ENCODE measurements at regions not wholly inside any gene's neighbourhood (a gene's known extent, or its start where the extent isn't known, plus 50 kb on each side); places are given as distances from the start of the nearest gene placed in this dataset.
"Not testable (repeated sequence)": the region's sequence is repeated elsewhere in the genome, so short reads cannot be mapped to it uniquely, and the experiment has no call there.

- no peak for DNase-seq (ENCODE audit: low read depth)
These were observed 773.3 kb upstream of the DEFB115 start for GRCh38 chr20:30484009-30484748.

GRCh38 chr20:30484749-30485070, 772.8 kb upstream of the DEFB115 start:
- DNase-seq (ENCODE audit: low read depth), result no peak

GRCh38 chr20:30485331-30486102, 771.9 kb upstream of the DEFB115 start:
- DNase-seq (ENCODE audit: low read depth), result no peak

DNA sequence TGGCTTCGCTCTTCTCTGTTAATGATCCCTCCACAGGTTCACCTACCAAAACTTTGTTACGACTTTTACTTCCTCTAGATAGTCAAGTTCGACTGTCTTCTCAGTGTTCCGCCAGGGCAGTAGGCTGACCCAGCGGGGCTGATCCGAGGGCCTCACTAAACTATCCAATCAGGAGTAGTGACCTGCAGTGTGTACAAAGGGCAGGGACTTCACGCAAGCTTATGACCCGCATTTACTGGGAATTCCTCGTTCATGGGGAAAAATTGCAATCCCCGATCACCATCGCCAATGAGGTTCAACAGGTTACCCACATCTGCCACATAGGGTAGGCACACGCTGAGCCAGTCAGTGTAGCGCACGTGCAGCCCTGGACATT, 771.4 kb upstream of the DEFB115 start:
- no peak for DNase-seq (ENCODE audit: low read depth)

- DNase-seq (ENCODE audit: low read depth), result not testable (repeated sequence)
These were observed 770.0 kb upstream of the DEFB115 start for GRCh38 chr20:30487461-30487860.

GRCh38 chr20:30487947-30488926, 769.2 kb upstream of the DEFB115 start:
- no peak for DNase-seq (ENCODE audit: low read depth)

DNA sequence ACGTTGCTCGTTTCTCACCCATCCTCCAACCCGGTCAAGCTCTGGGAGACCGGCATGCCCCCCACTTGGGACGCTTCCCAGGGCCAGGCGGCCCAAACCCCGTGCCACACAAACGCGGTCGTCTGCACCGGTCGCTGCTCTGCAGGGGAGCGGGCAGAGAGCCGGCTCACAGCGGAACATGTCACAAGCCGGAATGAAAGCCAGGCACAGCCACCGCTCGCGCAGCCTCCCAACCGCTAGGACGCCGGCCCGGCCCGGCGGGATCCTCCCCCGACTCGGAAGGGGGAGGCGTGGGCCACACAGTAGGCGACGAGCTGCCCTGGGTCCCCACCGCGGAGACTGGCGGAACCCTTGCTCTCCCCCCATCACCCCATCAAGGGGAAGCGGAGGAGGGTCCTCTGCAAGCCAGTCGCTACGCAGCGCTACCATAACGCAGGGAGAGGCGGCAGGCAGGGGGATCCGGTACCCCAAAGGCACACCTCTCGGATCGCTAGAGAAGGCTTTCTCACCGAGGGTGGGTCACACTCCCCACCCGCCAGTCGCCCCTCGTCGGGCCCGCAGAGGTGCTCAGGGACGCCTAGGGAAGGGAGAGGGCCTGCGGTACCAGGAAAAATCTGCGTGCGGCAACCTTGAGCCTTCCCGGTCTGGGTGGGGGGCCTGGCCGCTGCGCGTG, 768.4 kb upstream of the DEFB115 start:
- DNase-seq (ENCODE audit: low read depth), result no peak

- no peak for DNase-seq (ENCODE audit: low read depth)
These were observed 767.9 kb upstream of the DEFB115 start for GRCh38 chr20:30489614-30490003.

GRCh38 chr20:30491016-30491415, 766.4 kb upstream of the DEFB115 start:
- no peak for DNase-seq (ENCODE audit: low read depth)

DNA sequence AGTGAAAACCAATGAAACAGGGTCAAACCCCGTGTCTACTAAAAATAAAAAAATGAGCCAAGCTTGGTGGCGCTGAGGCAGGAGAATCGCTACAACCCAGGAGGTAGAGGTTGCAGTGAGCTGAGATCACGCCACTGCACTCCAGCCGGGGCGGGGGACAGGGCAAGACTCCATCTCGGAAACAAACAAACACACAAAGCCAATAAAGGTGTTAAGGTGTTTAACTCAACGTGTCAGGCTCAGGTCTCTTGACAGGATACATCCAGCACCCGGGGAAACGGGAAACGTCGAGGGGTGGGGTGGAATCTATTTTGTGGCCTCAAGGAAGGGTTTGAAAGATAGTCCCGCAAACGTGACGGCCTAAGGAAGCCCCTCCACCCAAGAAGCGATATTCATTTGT, 760.8 kb upstream of the DEFB115 start:
- not testable (repeated sequence) for DNase-seq (ENCODE audit: low read depth)

DNA sequence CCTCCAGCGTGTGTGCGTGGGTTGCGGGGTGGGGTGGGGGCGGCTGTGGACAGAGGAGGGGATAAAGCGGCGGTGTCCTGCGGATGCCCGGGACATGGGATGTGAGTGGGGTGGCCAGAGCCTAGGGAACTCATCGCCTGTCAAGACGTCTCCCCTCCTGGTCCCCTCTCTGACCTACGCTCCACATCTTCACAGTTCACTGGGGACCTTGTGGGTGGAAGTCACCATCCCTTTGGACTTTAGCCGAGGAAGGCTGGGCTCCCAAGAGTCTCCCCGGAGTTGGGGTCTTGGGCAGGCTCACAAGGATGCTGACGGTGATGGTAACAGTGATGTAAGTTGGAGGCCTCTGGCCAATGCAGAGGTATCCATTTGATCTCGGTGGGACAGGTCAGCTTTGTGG, 760.3 kb upstream of the DEFB115 start:
- DNase-seq (ENCODE audit: low read depth), result not testable (repeated sequence)

DNA sequence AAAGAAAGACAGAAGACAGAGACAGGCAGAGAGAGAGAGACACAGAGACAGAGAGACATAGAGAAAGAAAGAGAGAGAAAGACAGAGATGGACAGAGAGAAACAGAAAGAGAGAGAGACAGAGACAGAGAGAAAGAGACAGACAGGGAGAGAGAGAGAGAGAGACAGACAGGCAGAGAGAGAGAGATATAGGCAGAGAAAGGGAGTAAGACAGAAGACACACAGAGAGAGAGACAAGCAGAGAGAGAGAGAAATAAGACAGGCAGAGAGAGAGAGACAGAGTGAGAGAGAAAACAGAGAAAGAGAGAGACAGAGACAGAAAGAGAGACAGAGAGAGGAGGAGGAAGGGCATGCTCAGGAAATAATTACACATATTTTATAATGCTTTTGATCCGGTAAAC, 758.3 kb upstream of the DEFB115 start:
- DNase-seq (ENCODE audit: low read depth), result no peak

- not testable (repeated sequence) for DNase-seq (ENCODE audit: low read depth)
These were observed 757.6 kb upstream of the DEFB115 start for GRCh38 chr20:30499716-30500446.

DNA sequence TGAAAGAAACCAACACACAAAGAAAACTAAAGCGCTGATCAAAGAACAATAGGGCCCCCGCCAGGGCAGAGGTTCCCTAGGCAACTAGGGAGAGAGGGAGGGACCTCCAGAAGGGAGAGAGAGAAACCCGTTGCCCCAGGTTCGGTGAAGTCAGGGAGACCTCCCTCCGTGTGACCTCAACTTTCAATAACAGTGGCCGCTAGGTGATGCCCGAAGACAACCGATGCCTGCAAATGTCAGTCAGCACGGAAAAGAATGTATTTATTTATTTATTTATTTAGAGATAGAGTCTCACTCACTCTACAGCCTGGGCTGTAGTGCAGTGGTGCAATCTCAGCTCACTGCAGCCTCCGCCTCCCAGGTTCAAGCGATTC, 757.0 kb upstream of the DEFB115 start:
- not testable (repeated sequence) for DNase-seq (ENCODE audit: low read depth)

GRCh38 chr20:30500829-30501440, 756.5 kb upstream of the DEFB115 start:
- no peak for DNase-seq (ENCODE audit: low read depth)

DNA sequence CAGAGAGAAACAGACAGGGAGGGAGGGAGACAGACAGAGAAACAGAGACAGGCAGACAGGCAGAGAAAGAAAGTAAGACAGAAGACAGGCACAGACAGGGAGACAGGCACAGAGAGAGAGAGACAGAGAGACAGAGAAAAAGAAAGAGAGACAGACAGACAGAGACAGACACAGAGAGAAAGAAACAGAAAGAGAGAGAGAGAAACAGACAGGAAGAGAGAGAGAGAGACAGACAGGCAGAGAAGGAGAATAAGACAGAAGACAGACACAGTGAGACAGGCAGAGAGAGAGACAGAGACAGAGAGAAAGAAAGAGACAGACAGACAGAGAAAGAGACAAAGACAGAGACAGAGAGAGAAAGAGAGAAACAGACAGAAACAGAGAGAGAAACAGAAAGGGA, 754.8 kb upstream of the DEFB115 start:
- DNase-seq (ENCODE audit: low read depth), result no peak

- DNase-seq (ENCODE audit: low read depth), result not testable (repeated sequence)
These were observed 754.3 kb upstream of the DEFB115 start for GRCh38 chr20:30503204-30503603.

DNA sequence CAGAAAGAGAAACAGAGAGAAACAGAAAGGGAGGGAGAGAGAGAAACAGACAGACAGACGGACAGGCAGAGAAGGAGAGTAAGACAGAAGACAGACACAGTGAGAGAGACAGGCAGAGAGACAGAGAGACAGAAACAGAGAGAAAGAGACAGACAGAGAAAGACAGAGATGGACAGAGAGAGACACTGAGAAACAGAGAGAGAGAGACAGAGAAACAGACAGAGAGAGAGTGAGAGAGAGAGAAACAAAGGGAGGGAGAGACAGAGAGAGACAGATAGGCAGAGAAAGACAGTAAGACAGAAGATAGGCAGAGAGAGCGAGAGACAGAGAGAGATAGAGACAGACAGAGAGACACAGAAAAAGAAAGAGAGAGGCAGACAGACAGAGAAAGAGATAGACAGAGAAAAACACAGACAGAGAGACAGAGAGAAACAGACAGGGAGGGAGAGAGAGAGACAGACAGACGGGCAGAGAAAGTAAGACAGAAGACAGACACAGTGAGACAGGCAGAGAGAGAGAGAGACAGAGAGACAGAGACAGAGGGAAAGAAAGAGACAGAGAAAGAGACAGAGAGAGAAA, 753.4 kb upstream of the DEFB115 start:
- DNase-seq (ENCODE audit: low read depth), result no peak

- DNase-seq (ENCODE audit: low read depth), result no peak
These were observed 751.9 kb upstream of the DEFB115 start for GRCh38 chr20:30505566-30505965.

- DNase-seq (ENCODE audit: low read depth), result no peak
These were observed 751.4 kb upstream of the DEFB115 start for GRCh38 chr20:30506100-30506499.

Data from activated T-cell treated with anti-CD3 and anti-CD28 coated beads for 48 hours (primary cell).